Activated CD4-positive, alpha-beta T cell treated with anti-CD3 and anti-CD28 coated beads for 48 hours (primary cell): ENCODE measurements at regions not wholly inside any gene's neighbourhood (a gene's known extent, or its start where the extent isn't known, plus 50 kb on each side); places are given as distances from the start of the nearest gene placed in this dataset.

ENCODE experiments used
- DNase-seq: peaks from one replicate; pipeline ENCODE4 v3.0.0-alpha.2; 2020

GRCh38 chr11:112835591-112836255 lies 125.5 kb upstream of the NCAM1 start:
- no peak for DNase-seq

- DNase-seq = no peak
These were observed 125.0 kb upstream of the NCAM1 start for GRCh38 chr11:112836256-112836602.

GRCh38 chr11:112837162-112837826 lies 123.9 kb upstream of the NCAM1 start:
- no peak for DNase-seq

- DNase-seq = no peak
These were observed 122.2 kb upstream of the NCAM1 start for GRCh38 chr11:112839051-112839450.

- DNase-seq = no peak
These were observed 119.5 kb upstream of the NCAM1 start for GRCh38 chr11:112841729-112842128.

- DNase-seq = no peak
These were observed 119.1 kb upstream of the NCAM1 start for GRCh38 chr11:112842151-112842550.

- DNase-seq = no peak
These were observed 116.7 kb upstream of the NCAM1 start for GRCh38 chr11:112844517-112844916.

GRCh38 chr11:112847568-112847967 lies 113.7 kb upstream of the NCAM1 start:
- DNase-seq = no peak

- no peak for DNase-seq
These were observed 108.9 kb upstream of the NCAM1 start for GRCh38 chr11:112852143-112852866.

- DNase-seq = no peak
These were observed 105.1 kb upstream of the NCAM1 start for GRCh38 chr11:112856133-112856532.

- no peak for DNase-seq
These were observed 104.6 kb upstream of the NCAM1 start for GRCh38 chr11:112856591-112856990.

- no peak for DNase-seq
These were observed 102.8 kb upstream of the NCAM1 start for GRCh38 chr11:112858289-112859023.

GRCh38 chr11:112859787-112860186 lies 101.4 kb upstream of the NCAM1 start:
- no peak for DNase-seq

GRCh38 chr11:112861356-112861755 lies 99.9 kb upstream of the NCAM1 start:
- DNase-seq = no peak

- DNase-seq = no peak
These were observed 97.9 kb upstream of the NCAM1 start for GRCh38 chr11:112863305-112863704.

GRCh38 chr11:112864672-112865071 lies 96.5 kb upstream of the NCAM1 start:
- DNase-seq = no peak

GRCh38 chr11:112871909-112872500 lies 89.2 kb upstream of the NCAM1 start:
- DNase-seq = no peak

GRCh38 chr11:112874980-112875379 lies 86.2 kb upstream of the NCAM1 start:
- DNase-seq = no peak

GRCh38 chr11:112877581-112877980 lies 83.6 kb upstream of the NCAM1 start:
- no peak for DNase-seq

- no peak for DNase-seq
These were observed 83.1 kb upstream of the NCAM1 start for GRCh38 chr11:112878033-112878601.

GRCh38 chr11:112880495-112880894 lies 80.7 kb upstream of the NCAM1 start:
- no peak for DNase-seq

- no peak for DNase-seq
These were observed 79.8 kb upstream of the NCAM1 start for GRCh38 chr11:112881461-112881860.
